Renal cortical epithelial cell (primary cell): ENCODE measurements at regions not wholly inside any gene's neighbourhood (a gene's known extent, or its start where the extent isn't known, plus 50 kb on each side); places are given as distances from the start of the nearest gene placed in this dataset.

ENCODE experiments used
- DNase-seq: peaks from one replicate; pipeline ENCODE4 v3.0.0-alpha.2; 2011; ENCODE audit warnings: low read depth

DNA sequence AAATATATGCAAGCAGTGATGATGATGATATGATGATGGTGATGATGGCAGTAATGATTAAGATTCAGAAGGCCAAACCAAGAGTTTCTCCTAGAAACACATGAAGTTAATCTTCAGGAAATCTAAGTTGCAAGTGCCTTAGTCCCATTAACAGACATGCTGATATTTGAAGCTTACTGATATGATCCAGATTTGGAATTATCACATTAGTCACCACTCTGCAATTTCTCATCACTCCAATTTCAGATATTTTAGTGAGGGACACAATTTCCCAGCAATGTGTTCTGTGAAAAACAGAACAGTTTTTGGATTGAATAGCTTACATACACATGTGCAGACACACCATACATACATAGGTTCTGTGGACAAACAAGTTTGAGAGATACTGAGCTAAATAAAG is 411.4 kb upstream of the FAT3 start:
- no peak for DNase-seq

DNA sequence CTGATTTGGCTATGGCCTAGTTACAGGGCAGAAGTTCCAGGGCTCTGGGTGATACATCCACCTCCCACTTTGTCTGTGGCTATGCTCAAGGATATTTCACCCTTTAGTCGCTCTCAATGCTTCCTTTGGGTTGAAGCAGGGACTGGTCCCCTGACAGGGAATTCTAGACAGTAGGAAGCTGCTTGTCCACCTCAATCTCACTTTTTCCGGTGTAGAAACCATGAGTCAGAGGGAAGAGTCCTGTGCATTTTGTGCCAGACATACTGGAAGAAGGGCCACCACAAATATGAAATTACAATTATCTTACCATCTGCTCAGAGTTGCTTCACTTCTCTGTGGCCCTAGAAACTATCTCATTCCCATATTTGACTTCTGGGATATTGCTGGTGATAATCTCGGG is 413.7 kb upstream of the FAT3 start:
- no peak for DNase-seq

DNA sequence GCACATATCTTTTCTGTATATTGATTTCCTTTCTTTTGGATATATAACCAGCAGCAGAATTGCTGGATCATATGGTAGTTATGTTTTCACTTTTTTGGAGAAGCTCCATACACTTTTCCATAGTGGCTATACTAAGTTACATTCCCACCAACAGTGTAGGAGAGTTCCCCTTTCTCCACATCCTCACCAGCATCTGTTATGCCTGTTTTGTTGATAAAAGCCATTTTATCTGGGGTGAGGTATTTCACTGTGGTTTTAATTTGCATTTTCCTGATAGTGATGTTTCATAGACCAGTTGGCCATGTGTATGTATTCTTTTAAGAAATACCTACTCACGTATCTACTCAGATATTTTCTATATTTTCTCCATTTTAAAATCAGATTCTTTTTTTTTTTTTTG is 419.3 kb upstream of the FAT3 start:
- no peak for DNase-seq

DNA sequence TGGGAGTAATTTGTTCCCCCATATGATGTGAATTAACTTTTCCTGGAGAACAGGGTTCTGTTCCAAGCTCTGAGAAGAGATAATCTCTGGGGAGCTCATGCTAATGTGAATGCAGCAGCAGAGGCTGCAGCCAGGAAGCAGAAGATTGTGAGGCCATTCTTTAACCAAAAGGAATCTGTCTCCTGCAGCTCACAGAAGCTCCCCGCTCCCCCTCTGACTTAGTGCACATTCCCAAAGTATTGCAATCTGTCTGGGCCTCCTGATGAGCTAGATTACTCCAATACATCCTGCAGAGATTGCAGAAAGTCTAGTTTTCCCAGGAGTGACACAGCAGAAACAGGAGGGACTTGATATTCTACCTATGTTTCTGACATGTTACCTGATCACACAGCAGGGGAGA is 420.6 kb upstream of the FAT3 start:
- peak; percentile 2 for DNase-seq

DNA sequence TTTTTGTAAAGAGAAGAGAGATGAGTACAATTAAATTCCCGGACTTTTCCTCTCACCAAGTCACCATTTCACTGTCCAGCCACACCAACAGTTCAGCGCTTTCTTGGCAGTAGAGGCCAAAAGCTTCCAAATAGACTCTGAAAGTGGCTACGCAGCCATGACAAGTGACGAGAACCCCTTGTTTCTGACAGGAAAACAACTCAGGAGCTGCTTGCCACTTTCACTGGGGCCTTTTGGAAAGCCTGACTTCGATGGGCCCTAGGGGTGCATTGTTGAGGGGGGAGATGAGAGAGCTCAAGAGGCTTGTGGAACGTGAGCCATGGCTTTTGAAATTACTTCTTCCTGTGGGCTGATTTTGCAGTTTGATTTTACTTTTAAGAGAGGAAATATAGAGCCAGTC is 422.1 kb upstream of the FAT3 start:
- no peak for DNase-seq

DNA sequence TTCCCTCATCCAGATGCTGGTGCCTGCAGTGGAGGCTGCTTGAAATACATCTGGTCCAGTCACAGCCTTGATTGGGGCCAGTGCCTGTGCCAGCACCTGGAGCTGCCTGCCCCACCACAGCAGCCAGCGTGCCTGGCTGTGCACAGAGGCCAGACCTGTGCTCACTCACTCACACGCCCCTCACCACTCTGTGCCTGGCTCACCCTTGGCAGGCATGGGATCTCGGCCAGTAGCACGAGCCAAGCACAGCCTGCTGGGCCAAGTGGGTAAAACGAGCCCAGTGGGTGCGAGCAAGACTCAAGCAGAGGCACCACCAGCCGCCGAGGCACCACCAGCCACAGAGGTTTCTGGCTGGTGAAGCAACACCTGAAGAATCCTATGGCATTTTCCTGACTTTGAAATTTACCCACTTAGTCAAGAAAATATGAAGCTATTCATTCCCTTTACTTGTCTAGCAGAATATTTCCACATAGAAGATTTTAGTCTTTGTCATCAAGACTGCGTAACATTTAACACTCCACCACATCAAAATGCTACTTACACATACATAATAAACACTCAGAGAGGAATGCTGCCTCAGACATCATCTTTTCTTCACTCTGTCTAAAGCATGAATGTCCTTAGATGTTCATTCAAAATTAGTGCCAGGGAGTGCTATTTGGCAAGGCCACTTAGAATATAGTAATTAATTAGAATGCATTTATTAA is 424.3 kb upstream of the FAT3 start:
- DNase-seq = peak; percentile 15

DNA sequence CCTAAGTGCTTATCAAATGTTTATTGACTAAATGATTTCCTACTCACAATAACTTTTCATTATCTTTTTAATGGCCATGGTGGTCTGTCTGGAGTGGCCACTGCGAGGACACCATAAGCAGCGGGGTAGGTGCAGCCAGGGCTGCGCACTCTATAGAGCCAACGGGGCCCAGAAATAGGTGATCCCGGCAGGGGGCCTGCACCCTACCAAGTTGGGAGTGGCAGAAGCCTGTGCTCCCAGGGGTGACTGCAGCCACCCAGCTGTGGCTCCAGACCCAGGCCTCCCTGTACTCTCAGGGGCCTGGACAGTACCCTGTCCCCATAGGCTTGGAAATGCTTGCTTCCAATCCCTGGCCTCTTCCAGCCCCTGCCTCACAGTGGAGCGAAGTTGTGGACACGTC is 426.4 kb upstream of the FAT3 start:
- DNase-seq = no peak

DNA sequence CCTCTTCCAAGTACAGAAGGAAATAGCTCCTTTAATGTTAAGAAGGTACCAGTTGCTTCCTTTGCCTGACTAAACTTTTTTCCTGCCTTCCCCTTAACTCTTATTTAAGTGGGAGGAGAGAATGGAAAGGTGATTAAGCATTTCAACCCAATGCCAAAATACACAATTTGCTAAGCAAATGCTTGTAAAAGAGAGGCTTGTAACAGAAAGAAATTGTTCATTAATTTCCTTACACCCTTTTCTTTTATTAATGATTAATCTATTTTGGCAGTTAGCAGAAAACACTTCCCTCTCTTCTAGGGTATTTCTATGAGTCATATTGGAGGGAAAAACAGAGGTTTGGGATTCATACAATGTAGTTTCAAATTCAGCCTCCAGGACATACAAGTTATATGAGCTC is 427.6 kb upstream of the FAT3 start:
- DNase-seq = peak; percentile 100

DNA sequence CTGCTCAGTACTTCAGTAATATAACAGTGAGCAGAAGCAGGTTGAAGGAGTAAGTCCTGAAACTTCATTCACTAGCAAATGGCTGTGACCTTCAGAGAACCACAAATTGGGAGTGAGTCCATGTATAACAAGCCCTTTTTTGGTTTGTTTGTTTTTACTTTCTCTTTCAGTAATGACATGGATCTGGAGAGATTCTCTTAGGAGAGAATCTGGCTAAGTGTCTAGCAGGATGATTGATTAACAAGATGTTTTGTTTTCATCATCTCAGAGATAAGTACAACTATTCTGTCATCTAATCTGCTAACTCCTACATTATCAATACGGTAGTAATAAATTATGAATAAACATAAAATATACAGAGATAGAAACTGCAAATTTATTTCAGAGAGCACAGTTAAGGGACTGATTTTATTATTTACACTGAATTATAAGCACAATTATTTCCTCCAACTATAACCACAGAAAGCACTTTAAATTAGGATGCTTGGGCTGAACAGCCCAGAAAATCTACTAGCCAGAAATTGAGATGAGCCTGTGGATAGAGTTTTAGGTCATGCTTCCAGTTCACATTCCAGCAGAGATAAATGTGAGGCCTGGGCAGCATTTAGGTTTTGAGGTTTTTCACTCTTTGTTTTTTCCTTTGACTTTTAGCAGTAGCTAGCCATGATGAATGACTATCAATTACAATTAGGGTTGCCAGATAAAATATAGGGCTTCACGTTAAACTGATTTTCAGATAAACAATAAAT is 429.3 kb upstream of the FAT3 start:
- peak; percentile 74 for DNase-seq

DNA sequence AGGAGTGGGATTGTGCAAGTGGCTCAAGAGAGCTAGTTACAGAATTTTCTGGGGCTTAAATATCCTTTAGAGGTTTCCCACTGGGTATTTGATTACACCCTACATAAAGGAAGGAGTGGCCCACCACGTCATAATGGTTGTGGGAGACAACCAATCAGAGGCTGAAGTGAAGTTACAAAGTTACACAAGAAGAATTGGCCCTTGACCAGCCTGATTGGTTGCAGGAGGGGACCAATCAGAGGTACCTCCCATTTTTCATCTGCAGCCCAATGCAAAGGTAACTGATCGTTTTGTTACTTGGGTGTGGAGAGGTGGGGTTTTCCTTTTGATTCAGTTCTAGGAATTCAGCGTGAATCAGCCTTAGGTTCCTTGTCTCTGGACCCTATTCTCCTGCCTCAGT is 430.5 kb upstream of the FAT3 start:
- DNase-seq = no peak

DNA sequence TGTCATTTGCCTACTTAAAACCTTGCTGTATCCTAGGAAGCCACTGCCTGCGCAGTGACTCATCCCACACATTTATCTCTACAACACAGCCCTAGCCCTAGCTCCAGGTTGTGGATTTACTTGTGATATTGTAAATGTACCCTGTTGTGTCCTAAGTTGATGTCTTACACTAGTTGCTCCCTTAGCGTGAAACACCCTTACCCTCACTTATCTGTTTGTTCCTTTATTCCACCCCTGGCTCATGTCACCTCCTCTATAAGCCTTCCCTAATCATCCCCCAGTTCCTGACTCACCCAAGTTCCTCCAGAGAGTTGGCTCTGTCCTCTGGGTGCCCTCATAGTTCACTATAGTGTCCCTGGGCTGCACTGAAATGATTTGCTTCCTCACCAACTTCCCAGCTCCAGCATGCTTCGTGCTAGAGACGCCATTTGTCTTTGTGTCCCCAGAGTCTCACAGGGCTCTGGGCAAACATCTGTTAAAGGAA is 431.8 kb upstream of the FAT3 start:
- peak; percentile 37 for DNase-seq

DNA sequence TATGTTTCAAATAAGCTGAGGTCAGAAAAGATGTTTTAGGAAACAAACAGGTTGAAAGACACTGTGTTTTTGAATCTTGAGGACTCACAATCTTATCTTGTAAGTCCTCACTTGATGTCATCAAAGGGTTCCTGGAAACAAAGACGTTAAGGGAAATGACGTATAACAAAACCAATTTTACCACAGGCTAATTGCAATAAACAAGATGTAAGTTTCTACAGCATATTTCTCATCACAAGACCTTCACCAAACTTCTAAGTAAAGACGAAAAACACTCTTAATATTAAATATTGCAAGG is 433.5 kb upstream of the FAT3 start:
- no peak for DNase-seq

DNA sequence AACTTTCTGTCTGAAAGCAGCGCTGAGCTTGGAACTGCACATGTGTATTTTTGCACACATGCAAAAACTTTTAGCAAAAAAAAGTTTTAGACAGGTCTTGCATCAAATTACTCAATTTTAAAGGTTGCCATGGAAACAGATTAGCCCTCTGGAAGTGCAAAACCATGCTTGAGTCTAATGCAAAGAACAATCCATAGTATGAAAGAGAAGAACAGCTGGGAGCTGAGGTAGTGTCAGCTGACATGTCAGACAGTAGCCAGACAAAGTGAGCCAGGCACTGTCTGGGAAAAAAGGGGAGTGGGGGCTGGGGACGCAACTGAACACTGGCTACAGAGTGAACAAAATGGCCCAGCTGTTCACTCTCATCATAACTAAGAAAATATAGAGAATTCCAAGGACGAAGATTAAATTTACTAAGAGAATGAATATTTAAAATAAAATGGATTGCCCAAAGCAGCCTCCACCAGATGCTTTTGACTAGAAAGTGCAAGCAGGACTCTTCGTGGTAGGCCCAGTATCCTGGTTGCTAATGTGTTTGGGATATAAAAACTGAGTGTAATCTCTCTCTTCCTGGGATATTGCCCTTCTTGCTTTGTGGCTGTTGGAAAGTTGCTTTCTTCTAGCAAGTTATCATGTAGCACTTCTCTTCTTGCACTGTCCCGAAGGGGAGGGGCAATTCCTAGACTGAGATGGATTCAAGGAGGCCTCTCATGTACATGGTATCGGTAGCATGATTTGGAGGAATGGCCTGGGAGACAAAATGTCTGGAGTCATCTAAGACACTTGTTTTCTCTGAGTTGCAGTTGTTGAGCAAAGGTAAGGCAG is 434.1 kb upstream of the FAT3 start:
- no peak for DNase-seq

DNA sequence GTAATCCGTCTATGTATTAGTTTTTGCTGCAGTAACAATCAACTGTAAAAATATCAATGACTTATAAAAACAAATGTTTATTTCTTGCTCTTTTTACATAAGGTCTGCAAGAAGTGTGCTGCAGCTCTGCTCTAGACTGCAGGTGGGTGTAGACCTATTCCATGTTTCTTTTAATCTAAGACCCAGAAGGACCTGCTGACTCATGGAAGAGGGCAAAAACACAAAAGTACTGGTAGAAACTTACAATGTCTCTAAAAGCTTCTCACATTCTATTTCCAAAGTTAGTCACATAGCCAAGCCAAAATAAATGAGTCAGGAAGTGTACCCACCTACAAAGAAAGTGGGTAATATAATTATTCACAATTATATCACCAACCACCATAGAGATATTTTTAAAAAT is 435.9 kb upstream of the FAT3 start:
- peak; percentile 53 for DNase-seq

DNA sequence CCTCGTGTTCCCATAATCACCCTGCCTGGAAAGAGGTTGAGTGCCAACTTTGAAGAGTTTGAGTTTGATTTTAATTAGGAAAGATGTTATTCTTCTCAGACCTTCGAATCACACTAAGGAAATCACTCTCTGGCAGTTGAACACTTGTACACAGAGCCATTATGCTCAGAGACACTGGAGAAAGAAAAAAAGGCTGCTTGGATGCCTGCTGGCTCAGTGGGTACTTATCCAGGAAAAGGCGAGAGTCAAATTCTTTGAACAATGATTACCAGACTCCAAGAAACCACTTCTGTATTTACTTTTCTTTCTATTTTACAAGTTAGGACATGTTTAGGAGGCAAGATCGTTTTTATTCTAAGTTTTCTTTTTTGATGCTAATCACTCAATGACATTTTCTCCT is 438.5 kb upstream of the FAT3 start:
- DNase-seq = peak; percentile 27

DNA sequence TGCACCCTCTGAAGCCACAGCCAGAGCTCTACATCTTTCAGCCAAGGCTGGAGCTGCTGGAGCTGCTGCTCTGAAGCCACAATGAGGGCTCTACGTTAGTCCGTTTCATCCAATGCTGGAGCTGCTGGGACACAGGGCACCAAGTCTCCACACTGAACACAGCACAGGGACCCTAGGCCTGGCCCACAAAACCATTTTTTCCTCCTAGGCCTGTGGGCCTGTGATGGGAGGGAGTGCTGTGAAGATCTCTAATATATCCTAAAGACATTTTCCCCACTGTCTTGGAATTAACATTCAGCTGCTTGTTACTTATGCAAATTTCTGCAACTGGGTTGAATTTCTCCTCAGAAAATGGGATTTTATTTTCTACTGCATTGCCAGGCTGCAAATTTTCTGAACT is 441.4 kb upstream of the FAT3 start:
- no peak for DNase-seq

DNA sequence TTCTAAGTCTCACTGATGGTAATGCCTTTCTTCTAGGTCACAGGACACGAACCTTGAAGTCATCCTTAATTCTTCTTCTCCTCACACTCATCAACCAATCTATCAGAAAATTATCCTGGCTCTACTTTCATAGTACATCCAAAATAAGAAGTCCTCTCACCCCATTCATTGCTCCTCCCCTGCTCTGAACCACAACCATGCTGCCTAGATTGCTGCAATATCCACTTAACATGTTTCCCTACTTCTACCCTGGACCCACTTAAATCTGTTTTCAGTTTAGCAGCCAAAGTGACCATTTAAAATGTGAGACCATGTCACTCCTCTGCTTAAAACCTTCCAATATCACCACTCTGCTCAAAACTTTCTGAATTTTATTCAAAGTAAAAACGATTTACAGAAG is 445.9 kb upstream of the FAT3 start:
- DNase-seq = no peak

DNA sequence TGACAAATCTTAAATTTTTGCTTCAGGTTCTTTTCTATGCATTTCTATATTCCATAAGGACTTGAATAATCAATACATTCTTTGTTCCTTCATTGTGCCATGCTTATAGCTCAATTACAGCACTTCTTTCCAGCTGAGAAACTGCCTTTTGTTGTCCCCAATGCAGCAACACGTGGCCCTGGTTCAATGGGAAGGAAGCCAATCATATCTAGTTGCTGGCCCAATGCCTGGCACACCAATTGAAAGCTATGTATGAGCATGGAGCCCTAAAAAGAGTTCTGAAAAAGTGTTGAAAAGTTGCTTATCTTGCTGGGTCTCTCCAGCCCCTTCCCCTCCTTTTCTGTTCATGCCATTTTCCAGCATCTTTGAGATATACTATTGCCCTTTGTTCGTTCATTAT is 448.0 kb upstream of the FAT3 start:
- no peak for DNase-seq

DNA sequence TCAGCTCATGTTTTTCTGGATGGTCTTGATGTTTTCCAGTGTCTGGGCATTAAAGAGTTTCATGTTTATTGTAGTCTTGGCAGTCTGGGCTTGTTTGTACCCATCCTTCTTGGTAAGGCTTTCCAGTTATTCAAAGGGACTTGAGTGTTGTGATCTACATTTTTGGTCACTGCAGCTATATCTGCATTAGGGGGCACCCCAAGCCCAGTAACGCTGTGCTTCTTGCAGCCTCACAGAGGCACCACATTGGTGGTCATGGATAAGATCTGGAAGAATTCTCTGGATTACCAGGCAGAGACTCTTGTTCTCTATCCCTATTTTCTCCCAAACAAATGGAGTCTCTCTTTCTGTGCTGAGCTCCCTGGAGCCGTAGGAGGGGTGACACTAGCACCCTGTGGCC is 451.5 kb upstream of the FAT3 start:
- peak; percentile 44 for DNase-seq

DNA sequence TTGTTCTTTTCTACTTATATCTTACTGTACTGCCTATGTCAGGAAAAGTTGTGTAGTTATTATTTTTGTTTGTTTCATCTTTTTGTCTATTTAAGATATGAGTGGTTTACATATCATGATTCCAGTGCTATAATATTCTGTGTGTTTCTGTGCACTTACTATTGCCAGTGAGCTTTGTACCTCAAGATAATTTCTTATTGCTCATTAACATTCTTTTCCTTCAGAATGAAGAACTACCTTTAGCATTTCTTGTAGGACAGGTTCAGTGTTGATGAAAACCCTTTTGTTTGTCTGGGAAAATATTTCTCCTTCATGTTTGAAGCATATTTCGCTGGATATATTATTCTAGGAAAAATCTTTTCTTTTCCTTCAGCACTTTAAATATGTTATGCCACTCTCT is 452.7 kb upstream of the FAT3 start:
- no peak for DNase-seq

DNA sequence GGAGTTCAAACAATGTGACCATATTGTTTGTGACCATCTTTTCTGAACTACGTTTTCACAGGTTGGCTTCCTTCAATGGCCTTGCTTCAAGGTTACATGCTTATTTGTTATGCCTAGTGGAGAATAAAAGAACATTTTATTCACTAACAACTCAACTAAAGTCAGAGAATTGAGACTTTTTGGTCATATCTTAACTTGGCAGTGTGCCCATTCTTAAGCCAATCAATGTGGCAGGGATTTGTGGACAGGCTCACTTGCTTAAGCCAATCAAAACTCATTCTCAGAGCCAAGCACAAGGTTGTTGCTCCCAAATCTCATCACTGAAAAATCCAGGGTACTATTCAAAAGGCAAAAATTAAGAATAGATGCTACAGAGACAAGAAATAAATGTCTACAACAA is 455.8 kb upstream of the FAT3 start:
- no peak for DNase-seq

DNA sequence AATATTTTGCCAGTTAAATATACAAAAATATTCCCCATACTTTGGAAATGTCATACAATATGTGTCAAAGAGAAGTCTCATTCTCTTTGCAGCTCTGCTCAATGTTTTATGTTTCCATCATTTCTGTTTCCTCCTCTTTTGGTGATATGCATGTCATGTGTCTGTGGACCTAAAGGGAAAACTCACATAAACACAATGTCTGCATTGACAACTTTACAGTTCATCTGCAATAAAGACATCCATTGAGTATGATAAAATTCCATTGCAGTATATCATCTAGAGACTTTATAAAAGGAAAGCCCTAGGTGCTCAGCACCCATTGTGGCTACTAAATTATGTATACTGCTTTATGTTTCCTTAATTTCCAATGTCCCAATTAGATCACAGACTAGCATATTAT is 461.3 kb upstream of the FAT3 start:
- DNase-seq = no peak

DNA sequence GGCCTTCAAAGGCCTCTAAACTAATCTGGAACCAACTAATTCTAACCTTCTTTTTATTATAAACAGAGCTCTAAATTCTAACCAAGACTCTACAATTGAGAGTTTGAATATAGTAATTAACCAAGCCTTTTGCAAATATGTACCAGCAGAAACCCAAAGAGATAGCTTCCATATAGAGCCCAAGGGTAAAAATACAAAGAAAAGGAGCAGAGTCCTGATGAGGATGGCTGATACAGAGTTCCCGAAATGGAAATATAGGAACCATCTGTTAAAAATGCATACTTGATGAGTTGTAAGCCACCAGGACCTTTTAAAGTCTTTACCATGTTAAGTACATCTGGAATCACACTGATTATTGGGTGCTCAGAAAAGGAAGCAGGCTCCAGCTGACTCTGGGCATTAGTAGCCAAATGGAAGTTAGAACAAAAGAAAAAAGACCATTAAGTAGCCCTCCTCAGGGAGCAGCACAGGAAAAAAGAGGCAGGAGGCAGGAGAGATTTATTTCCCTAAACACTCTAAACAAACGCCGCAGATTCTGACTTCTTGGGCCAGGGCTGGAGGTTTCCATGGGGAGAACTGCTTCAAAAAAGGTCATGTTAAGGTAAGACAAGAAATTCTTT is 463.1 kb upstream of the FAT3 start:
- no peak for DNase-seq
